ENCODE measurements at regions not wholly inside any gene's neighbourhood (a gene's known extent, or its start where the extent isn't known, plus 50 kb on each side); places are given as distances from the start of the nearest gene placed in this dataset.

DNA sequence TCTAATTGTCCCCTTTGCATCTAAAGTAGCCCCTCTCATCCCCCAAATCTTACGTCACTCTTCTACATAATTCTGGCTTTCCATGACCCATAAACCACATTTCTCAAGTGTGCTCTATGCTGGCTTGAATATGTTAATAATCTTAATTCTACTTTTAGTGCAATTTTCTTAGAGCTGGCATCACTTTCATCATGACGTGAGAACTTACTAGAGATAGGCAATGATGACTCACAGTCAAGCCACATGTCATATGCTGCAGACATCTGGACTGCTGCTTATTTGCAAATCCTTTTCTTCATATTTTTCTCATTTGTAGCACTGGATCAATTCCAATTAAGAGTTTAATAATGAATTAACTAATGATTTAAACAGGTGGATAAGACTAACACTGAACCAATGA lies 260.7 kb upstream of the PRKCQ start:
- dilution Hi-C loops (cut with MboI; ENCODE audit: extremely low pct_ligation_motif_present, low sequenced_read_pairs) = no loop called here
- H3K4me2 ChIP-seq (ENCODE audit: insufficient read depth, low read length) = no peak overlapping the region
- TF ChIP-seq JUN (IDR thresholded peaks at IDR 0.05; ENCODE audit: borderline replicate concordance, insufficient read depth, insufficient read length, low read depth) (no peak), MYC (IDR thresholded peaks at IDR 0.05; ENCODE audit: low read depth, low read length) (no peak), POLR2A (IDR thresholded peaks at IDR 0.05; ENCODE audit: low read depth, low read length) (no peak), EZH2 (IDR thresholded peaks at IDR 0.05; ENCODE audit: borderline replicate concordance, low read depth, low read length, severe bottlenecking) (no peak), POLR2AphosphoS5 (IDR thresholded peaks at IDR 0.05; ENCODE audit: insufficient read depth, low read depth, low read length) (no peak), GATA2 (IDR thresholded peaks at IDR 0.05; ENCODE audit: insufficient read depth, insufficient read length, low read depth, low read length) (no peak), FOS (IDR thresholded peaks at IDR 0.05; ENCODE audit: borderline replicate concordance, insufficient read depth, low read length) (no peak)
- TF ChIP-seq, protein P1, sequence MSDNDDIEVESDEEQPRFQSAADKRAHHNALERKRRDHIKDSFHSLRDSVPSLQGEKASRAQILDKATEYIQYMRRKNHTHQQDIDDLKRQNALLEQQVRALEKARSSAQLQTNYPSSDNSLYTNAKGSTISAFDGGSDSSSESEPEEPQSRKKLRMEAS (IDR thresholded peaks at IDR 0.05; ENCODE audit: insufficient read depth, insufficient read length) = no peak
- TF ChIP-seq, protein P2, sequence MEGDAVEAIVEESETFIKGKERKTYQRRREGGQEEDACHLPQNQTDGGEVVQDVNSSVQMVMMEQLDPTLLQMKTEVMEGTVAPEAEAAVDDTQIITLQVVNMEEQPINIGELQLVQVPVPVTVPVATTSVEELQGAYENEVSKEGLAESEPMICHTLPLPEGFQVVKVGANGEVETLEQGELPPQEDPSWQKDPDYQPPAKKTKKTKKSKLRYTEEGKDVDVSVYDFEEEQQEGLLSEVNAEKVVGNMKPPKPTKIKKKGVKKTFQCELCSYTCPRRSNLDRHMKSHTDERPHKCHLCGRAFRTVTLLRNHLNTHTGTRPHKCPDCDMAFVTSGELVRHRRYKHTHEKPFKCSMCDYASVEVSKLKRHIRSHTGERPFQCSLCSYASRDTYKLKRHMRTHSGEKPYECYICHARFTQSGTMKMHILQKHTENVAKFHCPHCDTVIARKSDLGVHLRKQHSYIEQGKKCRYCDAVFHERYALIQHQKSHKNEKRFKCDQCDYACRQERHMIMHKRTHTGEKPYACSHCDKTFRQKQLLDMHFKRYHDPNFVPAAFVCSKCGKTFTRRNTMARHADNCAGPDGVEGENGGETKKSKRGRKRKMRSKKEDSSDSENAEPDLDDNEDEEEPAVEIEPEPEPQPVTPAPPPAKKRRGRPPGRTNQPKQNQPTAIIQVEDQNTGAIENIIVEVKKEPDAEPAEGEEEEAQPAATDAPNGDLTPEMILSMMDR (IDR thresholded peaks at IDR 0.05; ENCODE audit: extremely low read depth in 1 of 2, insufficient read depth in 1 of 2, low read depth in 1 of 2, low read length in 2 of 2) = no peak
- H3K9me3 ChIP-seq (replicated peaks; ENCODE audit: control insufficient read depth, insufficient read depth, low read length) = no peaks in the 10 kb centered on the region
- no peak overlapping the region for H2AFZ ChIP-seq (ENCODE audit: low read depth, low read length)
- H3K79me2 ChIP-seq (ENCODE audit: control insufficient read depth, insufficient read depth, low read length) = no peaks in the 10 kb centered on the region
- H3K9ac ChIP-seq (replicated peaks; ENCODE audit: extremely low read depth, insufficient read depth, low read length) = no peak overlapping the region
- no peak overlapping the region for H3K27ac ChIP-seq (ENCODE audit: insufficient read depth, low read depth, low read length)
- no peaks in the 10 kb centered on the region for H3K36me3 ChIP-seq (ENCODE audit: control insufficient read depth in 2 of 2, extremely low read depth in 1 of 2, insufficient read depth in 2 of 2, low read length in 2 of 2)
- no peak for FAIRE-seq
- intact Hi-C loops (cut with micrococcal nuclease) = no loop called here
- no peak for DNase-seq (ENCODE audit: low read depth, low spot score)
- H3K4me1 ChIP-seq (ENCODE audit: control insufficient read depth, extremely low read depth, insufficient read depth, low read length) = no peaks in the 10 kb centered on the region
- no peaks in the 10 kb centered on the region for H3K27me3 ChIP-seq (ENCODE audit: control insufficient read depth in 2 of 2, insufficient read depth in 2 of 2, low read length in 2 of 2)
- no peak overlapping the region for H3K4me3 ChIP-seq (replicated peaks in 1 of 3; ENCODE audit: insufficient read depth in 1 of 3, low read depth in 1 of 3, low read length in 3 of 3)
- CTCF ChIA-PET = no interaction called here
- no peaks in the 10 kb centered on the region for H3K9me1 ChIP-seq (replicated peaks; ENCODE audit: control insufficient read depth, extremely low read depth, insufficient read depth, low read length)
- H4K20me1 ChIP-seq (replicated peaks; ENCODE audit: control insufficient read depth, extremely low read depth, insufficient read depth, low read length) = no peaks in the 10 kb centered on the region
- BruUV-seq (replicated peaks) = no TSS peak
- POLR2A ChIA-PET = no interaction called here
